Adipocyte (in vitro differentiated cells): ENCODE measurements at regions not wholly inside any gene's neighbourhood (a gene's known extent, or its start where the extent isn't known, plus 50 kb on each side); places are given as distances from the start of the nearest gene placed in this dataset.
"Not testable (repeated sequence)": the region's sequence is repeated elsewhere in the genome, so short reads cannot be mapped to it uniquely, and the experiment has no call there.

Experiments
- DNase-seq: peaks from one replicate; pipeline ENCODE4 v3.0.0-alpha.2; 2015; ENCODE audit warnings: low read depth
- H3K27me3 ChIP-seq: replicated peaks from 2 replicates; pipeline ENCODE4 v1.7.0; 2013; ENCODE audit warnings: mild to moderate bottlenecking, low read length, moderate library complexity; ENCODE audit not compliant: control insufficient read depth, insufficient read depth
- H3K36me3 ChIP-seq: 2 replicates; pipeline ENCODE4 v1.7.0; 2013; ENCODE audit warnings: low read length, mild to moderate bottlenecking, moderate library complexity; ENCODE audit not compliant: control insufficient read depth, insufficient read depth, severe bottlenecking
- H3K4me1 ChIP-seq: 2 replicates; pipeline ENCODE4 v1.7.0; 2013; ENCODE audit warnings: mild to moderate bottlenecking, low read length, moderate library complexity; ENCODE audit not compliant: control insufficient read depth, insufficient read depth
- H3K4me3 ChIP-seq: 2 replicates; pipeline ENCODE4 v1.7.0; 2013; ENCODE audit warnings: mild to moderate bottlenecking, low read length, moderate library complexity
- H3K9ac ChIP-seq: 2 replicates; pipeline ENCODE4 v1.7.0; 2013; ENCODE audit warnings: mild to moderate bottlenecking, low read length, moderate library complexity
- H3K9me3 ChIP-seq: 2 replicates; pipeline ENCODE4 v1.7.0; 2013; ENCODE audit warnings: mild to moderate bottlenecking, low read length, moderate library complexity; ENCODE audit not compliant: control insufficient read depth

GRCh38 chr7:131665021-131665420, 108.6 kb upstream of the PODXL start:
- Histone ChIP-seq H3K9ac (no peak overlapping the region), H3K9me3 (no peaks in the 10 kb centered on the region)

GRCh38 chr7:131664570-131664969, 108.1 kb upstream of the PODXL start:
- DNase-seq, result no peak
- no peaks in the 10 kb centered on the region for H3K27me3 ChIP-seq
- no peaks in the 10 kb centered on the region for H3K36me3 ChIP-seq
- no peaks in the 10 kb centered on the region for H3K4me1 ChIP-seq
- no peak overlapping the region for H3K9ac ChIP-seq
- no peak overlapping the region for H3K4me3 ChIP-seq
- H3K9me3 ChIP-seq, result no peaks in the 10 kb centered on the region

More at GRCh38 chr7:131665021-131665420, 108.6 kb upstream of the PODXL start:
- no peaks in the 10 kb centered on the region for H3K36me3 ChIP-seq
- no peak overlapping the region for H3K4me3 ChIP-seq
- H3K27me3 ChIP-seq, result no peaks in the 10 kb centered on the region
- DNase-seq, result no peak
- no peaks in the 10 kb centered on the region for H3K4me1 ChIP-seq

- not testable (repeated sequence) for H3K36me3 ChIP-seq, H3K27me3 ChIP-seq, H3K4me1 ChIP-seq, H3K4me3 ChIP-seq, DNase-seq, H3K9ac ChIP-seq, H3K9me3 ChIP-seq
Measured at GRCh38 chr7:131662301-131662873, 106.0 kb upstream of the PODXL start.

- H3K4me3 ChIP-seq, result no peak overlapping the region
- H3K36me3 ChIP-seq, result no peaks in the 10 kb centered on the region
- H3K9ac ChIP-seq, result no peak overlapping the region
- no peaks in the 10 kb centered on the region for H3K9me3 ChIP-seq
- H3K4me1 ChIP-seq, result no peaks in the 10 kb centered on the region
- H3K27me3 ChIP-seq, result no peaks in the 10 kb centered on the region
- DNase-seq, result no peak
Measured at GRCh38 chr7:131657881-131658280, 101.5 kb upstream of the PODXL start.

- Histone ChIP-seq H3K9ac (no peak overlapping the region), H3K36me3 (no peaks in the 10 kb centered on the region), H3K27me3 (no peaks in the 10 kb centered on the region), H3K9me3 (no peaks in the 10 kb centered on the region), H3K4me3 (no peak overlapping the region), H3K4me1 (no peaks in the 10 kb centered on the region)
- DNase-seq, result no peak
Measured at GRCh38 chr7:131656980-131657723, 100.7 kb upstream of the PODXL start.

- no peaks in the 10 kb centered on the region for H3K27me3 ChIP-seq
- no peak for DNase-seq
- no peaks in the 10 kb centered on the region for H3K9me3 ChIP-seq
- H3K4me1 ChIP-seq, result no peaks in the 10 kb centered on the region
- no peak overlapping the region for H3K4me3 ChIP-seq
- no peak overlapping the region for H3K9ac ChIP-seq
- H3K36me3 ChIP-seq, result no peaks in the 10 kb centered on the region
Measured at GRCh38 chr7:131655866-131656265, 99.4 kb upstream of the PODXL start.

- H3K27me3 ChIP-seq, result no peaks in the 10 kb centered on the region
- no peaks in the 10 kb centered on the region for H3K9me3 ChIP-seq
- no peak overlapping the region for H3K9ac ChIP-seq
- no peak overlapping the region for H3K4me3 ChIP-seq
- DNase-seq, result no peak
- H3K36me3 ChIP-seq, result no peaks in the 10 kb centered on the region
- H3K4me1 ChIP-seq, result no peaks in the 10 kb centered on the region
Measured at GRCh38 chr7:131655447-131655846, 99.0 kb upstream of the PODXL start.

GRCh38 chr7:131654668-131655326, 98.4 kb upstream of the PODXL start:
- H3K27me3 ChIP-seq, result no peaks in the 10 kb centered on the region
- no peak overlapping the region for H3K4me3 ChIP-seq
- H3K4me1 ChIP-seq, result no peaks in the 10 kb centered on the region
- H3K36me3 ChIP-seq, result no peaks in the 10 kb centered on the region
- H3K9ac ChIP-seq, result no peak overlapping the region
- DNase-seq, result peak; percentile 91
- H3K9me3 ChIP-seq, result no peaks in the 10 kb centered on the region

- Histone ChIP-seq H3K4me3 (no peak overlapping the region), H3K36me3 (no peaks in the 10 kb centered on the region), H3K9ac (no peak overlapping the region), H3K9me3 (no peaks in the 10 kb centered on the region), H3K4me1 (peaks cover 5% of the 10 kb centered on the region), H3K27me3 (no peaks in the 10 kb centered on the region)
- no peak for DNase-seq
Measured at GRCh38 chr7:131654249-131654558, 97.8 kb upstream of the PODXL start.

- no peak for DNase-seq
- Histone ChIP-seq H3K4me3 (no peak overlapping the region), H3K9ac (no peak overlapping the region), H3K36me3 (no peaks in the 10 kb centered on the region), H3K9me3 (no peaks in the 10 kb centered on the region), H3K4me1 (peaks cover 11% of the 10 kb centered on the region), H3K27me3 (no peaks in the 10 kb centered on the region)
Measured at GRCh38 chr7:131653418-131654248, 97.2 kb upstream of the PODXL start.

- Histone ChIP-seq H3K27me3 (no peaks in the 10 kb centered on the region), H3K36me3 (no peaks in the 10 kb centered on the region), H3K4me1 (peaks cover 16% of the 10 kb centered on the region), H3K9ac (no peak overlapping the region), H3K9me3 (no peaks in the 10 kb centered on the region), H3K4me3 (no peak overlapping the region)
- DNase-seq, result no peak
Measured at GRCh38 chr7:131652934-131653333, 96.5 kb upstream of the PODXL start.
